ENCODE measurements at regions not wholly inside any gene's neighbourhood (a gene's known extent, or its start where the extent isn't known, plus 50 kb on each side); places are given as distances from the start of the nearest gene placed in this dataset.

GRCh38 chr2:16441431-16441830 is 224.2 kb downstream of the CYRIA start:
- no peak overlapping the region for H3T11ph ChIP-seq (ENCODE audit: low read length)
- no peak overlapping the region for H3K9ac ChIP-seq (ENCODE audit: extremely low read depth, insufficient read length, low read length)
- no CpG with 5 or more reads among the region's 3 CpGs for WGBS (ENCODE audit: extremely low coverage, insufficient read length, low lambda C conversion rate)
- H4K91ac ChIP-seq (ENCODE audit: insufficient read length, low read depth, low read length), result no peak overlapping the region
- no peak overlapping the region for H3K23ac ChIP-seq (ENCODE audit: insufficient read length, low read depth, low read length)
- H4K5ac ChIP-seq (ENCODE audit: insufficient read length, low read depth, low read length), result no peak overlapping the region
- no peaks in the 10 kb centered on the region for H3K23me2 ChIP-seq (ENCODE audit: insufficient read length, low read depth, low read length, poor library complexity, severe bottlenecking)
- no peak overlapping the region for H3K4me2 ChIP-seq (ENCODE audit: insufficient read depth, insufficient read length, low read length)
- no peak overlapping the region for H2BK15ac ChIP-seq (ENCODE audit: low read depth, low read length)
- no peaks in the 10 kb centered on the region for H4K20me1 ChIP-seq (ENCODE audit: control insufficient read depth, insufficient read depth, insufficient read length)
- no peaks in the 10 kb centered on the region for H3K27me3 ChIP-seq (ENCODE audit: insufficient read depth, low read length)
- H3K36me3 Mint-ChIP-seq (ENCODE audit: insufficient read depth in 1 of 3, low read depth in 3 of 3), result no peaks in the 10 kb centered on the region
- no peak overlapping the region for H3K56ac ChIP-seq (ENCODE audit: insufficient read length, low read depth, low read length)
- no peaks in the 10 kb centered on the region for H3K9me3 Mint-ChIP-seq
- no peak overlapping the region for H2AFZ ChIP-seq (ENCODE audit: low read length)
- H3K14ac ChIP-seq (ENCODE audit: insufficient read depth, low read length), result no peak overlapping the region
- H2BK20ac ChIP-seq (ENCODE audit: low read depth, low read length, poor library complexity, severe bottlenecking), result no peak overlapping the region
- no peak overlapping the region for H3K4me3 Mint-ChIP-seq
- no peaks in the 10 kb centered on the region for H3K79me2 ChIP-seq (ENCODE audit: insufficient read depth, low read length)
- no peak for TF ChIP-seq CTCF (conservative IDR thresholded peaks at IDR 0.05)
- no peak for DNase-seq
- H3K18ac ChIP-seq (ENCODE audit: insufficient read length, low read depth, low read length), result no peak overlapping the region
- no peak overlapping the region for H2BK12ac ChIP-seq (ENCODE audit: insufficient read length, low read depth, low read length)
- H3K27me3 Mint-ChIP-seq (ENCODE audit: low read depth), result peaks cover 3% of the 10 kb centered on the region; the same call in 1 of the 2 replicates
- no peak overlapping the region for H2BK5ac ChIP-seq (ENCODE audit: insufficient read length, low read length)
- no peak overlapping the region for H2AK5ac ChIP-seq (ENCODE audit: insufficient read length, low read length)
- no peak overlapping the region for H2BK120ac ChIP-seq (ENCODE audit: low read depth, low read length, poor library complexity, severe bottlenecking)
- no peak overlapping the region for H3K4ac ChIP-seq (ENCODE audit: low read depth, low read length)
- H3K27ac Mint-ChIP-seq, result no peak overlapping the region
- no peaks in the 10 kb centered on the region for H3K79me1 ChIP-seq (ENCODE audit: insufficient read depth, low read depth, low read length, poor library complexity, severe bottlenecking)
- H3K4me1 ChIP-seq (ENCODE audit: insufficient read depth, low read length), result no peaks in the 10 kb centered on the region
- no peak overlapping the region for H4K8ac ChIP-seq (replicated peaks; ENCODE audit: insufficient read length, low read depth, low read length)
- no peak overlapping the region for H3K27ac ChIP-seq (ENCODE audit: insufficient read length, low read depth, low read length)
- no peaks in the 10 kb centered on the region for H3K9me3 ChIP-seq (ENCODE audit: control insufficient read depth, low read depth, low read length)
- no peaks in the 10 kb centered on the region for H3K4me1 Mint-ChIP-seq

Measured in H9 (cell line).